Ascending aorta (tissue), 2 donors: ENCODE measurements at regions not wholly inside any gene's neighbourhood (a gene's known extent, or its start where the extent isn't known, plus 50 kb on each side); places are given as distances from the start of the nearest gene placed in this dataset.

Experiments used
- DNase-seq, 2 donors: peaks; one replicate each; pipeline ENCODE4 v3.0.0-alpha.2; 2019; ENCODE audit warnings: low spot score in 2 of 2
- H3K27ac ChIP-seq, 2 donors: fragments of 200-600 bp; sonication (generic); one replicate each; pipeline ENCODE4 v1.5.1; 2016 to 2017; ENCODE audit warnings: mild to moderate bottlenecking in 1 of 2
- H3K27me3 ChIP-seq: fragments of 200-600 bp; sonication (generic); one replicate; pipeline ENCODE4 v1.5.1; 2017
- H3K36me3 ChIP-seq, 2 donors: fragments of 200-600 bp; sonication (generic); one replicate each; pipeline ENCODE4 v1.5.1; 2016
- H3K4me1 ChIP-seq, 2 donors: fragments of 200-600 bp; sonication (generic); one replicate each; pipeline ENCODE4 v1.5.1; 2016 to 2017; ENCODE audit warnings: mild to moderate bottlenecking in 1 of 2
- H3K4me3 ChIP-seq, 2 donors: fragments of 200-600 bp; sonication (generic); one replicate each; pipeline ENCODE4 v1.5.1; 2016 to 2017; ENCODE audit warnings: mild to moderate bottlenecking in 1 of 2
- H3K9me3 ChIP-seq, 2 donors: fragments of 200-600 bp; sonication (generic); one replicate each; pipeline ENCODE4 v1.5.1; 2016
- CTCF ChIP-seq, 3 experiments: fragments of 200-600 bp in 2 of 3; fragments of 450-650 bp in 1 of 3; sonication (generic) in 2 of 3; IDR thresholded peaks; one replicate each; pipeline ENCODE4 v1.5.1; 2016 to 2019; ENCODE audit warnings: antibody characterized with exemption in 3 of 3, mild to moderate bottlenecking in 1 of 3, moderate library complexity in 1 of 3
- intact Hi-C: fragments of 100-400 bp; cut with DNase I; formaldehyde crosslinking; loops from one replicate; pipeline ENCODE4 v1.15.1; 2023

GRCh38 chr16:79918916-79919315 is 318.4 kb upstream of the MAF start:
- H3K36me3 ChIP-seq, result no peaks in the 10 kb centered on the region
- H3K4me3 ChIP-seq, result no peak overlapping the region
- no peaks in the 10 kb centered on the region for H3K9me3 ChIP-seq
- no peak for DNase-seq
- H3K27ac ChIP-seq, result no peak overlapping the region
- intact Hi-C loops, result no loop called here
- TF ChIP-seq CTCF (IDR thresholded peaks at IDR 0.05), result no peak
- H3K4me1 ChIP-seq, result no peaks in the 10 kb centered on the region
- no peaks in the 10 kb centered on the region for H3K27me3 ChIP-seq

GRCh38 chr16:79915761-79916160 is 315.2 kb upstream of the MAF start:
- Histone ChIP-seq H3K27ac (no peak overlapping the region), H3K4me1 (no peaks in the 10 kb centered on the region), H3K27me3 (no peaks in the 10 kb centered on the region), H3K9me3 (no peaks in the 10 kb centered on the region), H3K36me3 (no peaks in the 10 kb centered on the region), H3K4me3 (no peak overlapping the region)
- no peak for TF ChIP-seq CTCF (IDR thresholded peaks at IDR 0.05)
- no peak for DNase-seq
- intact Hi-C loops, result no loop called here

- Histone ChIP-seq H3K4me1 (no peaks in the 10 kb centered on the region), H3K4me3 (no peak overlapping the region), H3K27ac (no peak overlapping the region), H3K9me3 (no peaks in the 10 kb centered on the region), H3K36me3 (no peaks in the 10 kb centered on the region), H3K27me3 (no peaks in the 10 kb centered on the region)
- no peak for TF ChIP-seq CTCF (IDR thresholded peaks at IDR 0.05)
- intact Hi-C loops, result no loop called here
- DNase-seq, result no peak
Measured at GRCh38 chr16:79914961-79915720, 314.6 kb upstream of the MAF start.

- no peak for DNase-seq
- Histone ChIP-seq H3K27ac (no peak overlapping the region), H3K27me3 (no peaks in the 10 kb centered on the region), H3K4me3 (no peak overlapping the region), H3K4me1 (no peaks in the 10 kb centered on the region), H3K9me3 (no peaks in the 10 kb centered on the region), H3K36me3 (no peaks in the 10 kb centered on the region)
- TF ChIP-seq CTCF (IDR thresholded peaks at IDR 0.05), result no peak
- intact Hi-C loops, result no loop called here
Measured at GRCh38 chr16:79912592-79913310, 312.2 kb upstream of the MAF start.

GRCh38 chr16:79911660-79912059 is 311.1 kb upstream of the MAF start:
- intact Hi-C loops, result no loop called here
- Histone ChIP-seq H3K4me1 (no peaks in the 10 kb centered on the region), H3K27ac (no peak overlapping the region), H3K36me3 (no peaks in the 10 kb centered on the region), H3K4me3 (no peak overlapping the region), H3K9me3 (no peaks in the 10 kb centered on the region), H3K27me3 (no peaks in the 10 kb centered on the region)
- TF ChIP-seq CTCF (IDR thresholded peaks at IDR 0.05), result no peak
- DNase-seq, result no peak
